ENCODE measurements at regions not wholly inside any gene's neighbourhood (a gene's known extent, or its start where the extent isn't known, plus 50 kb on each side); places are given as distances from the start of the nearest gene placed in this dataset.
"Not testable (repeated sequence)": the region's sequence is repeated elsewhere in the genome, so short reads cannot be mapped to it uniquely, and the experiment has no call there.

- no peak for DNase-seq
These were observed 227.4 kb downstream of the RPAP3 start for GRCh38 chr12:47478426-47478825.

- DNase-seq = no peak
These were observed 232.7 kb downstream of the RPAP3 start for GRCh38 chr12:47473091-47473490.

- not testable (repeated sequence) for DNase-seq
These were observed 235.5 kb downstream of the RPAP3 start for GRCh38 chr12:47470349-47470748.

- DNase-seq = not testable (repeated sequence)
These were observed 241.9 kb downstream of the RPAP3 start for GRCh38 chr12:47463918-47464317.

- no peak for DNase-seq
These were observed 247.6 kb downstream of the RPAP3 start for GRCh38 chr12:47458279-47458678.

GRCh38 chr12:47449797-47450196 is 256.0 kb downstream of the RPAP3 start:
- DNase-seq = no peak

GRCh38 chr12:47442310-47442709 is 263.5 kb downstream of the RPAP3 start:
- no peak for DNase-seq

- no peak for DNase-seq
These were observed 264.3 kb downstream of the RPAP3 start for GRCh38 chr12:47441490-47441889.

GRCh38 chr12:47438175-47438574 is 267.7 kb downstream of the RPAP3 start:
- no peak for DNase-seq

GRCh38 chr12:47437570-47437969 is 268.3 kb downstream of the RPAP3 start:
- DNase-seq = no peak

- DNase-seq = no peak
These were observed 272.0 kb downstream of the RPAP3 start for GRCh38 chr12:47433876-47434275.

- not testable (repeated sequence) for DNase-seq
These were observed 279.0 kb downstream of the RPAP3 start for GRCh38 chr12:47426678-47427309.

GRCh38 chr12:47422611-47423010 is 283.2 kb downstream of the RPAP3 start:
- no peak for DNase-seq

GRCh38 chr12:47419497-47419896 is 286.3 kb downstream of the RPAP3 start:
- DNase-seq = no peak

- DNase-seq = no peak
These were observed 287.9 kb downstream of the RPAP3 start for GRCh38 chr12:47417955-47418354.

- no peak for DNase-seq
These were observed 288.7 kb downstream of the RPAP3 start for GRCh38 chr12:47417121-47417520.

GRCh38 chr12:47415054-47415453 is 290.8 kb downstream of the RPAP3 start:
- DNase-seq = no peak

- DNase-seq = no peak
These were observed 291.3 kb downstream of the RPAP3 start for GRCh38 chr12:47414511-47414910.

GRCh38 chr12:47413806-47414205 is 292.0 kb downstream of the RPAP3 start:
- DNase-seq = no peak

GRCh38 chr12:47412601-47413236 is 293.1 kb downstream of the RPAP3 start:
- DNase-seq = no peak

- no peak for DNase-seq
These were observed 293.9 kb downstream of the RPAP3 start for GRCh38 chr12:47411966-47412365.

GRCh38 chr12:47410862-47411261 is 295.0 kb downstream of the RPAP3 start:
- DNase-seq = no peak

GRCh38 chr12:47410383-47410782 is 295.4 kb downstream of the RPAP3 start:
- DNase-seq = no peak

- DNase-seq = no peak
These were observed 296.4 kb downstream of the RPAP3 start for GRCh38 chr12:47409310-47409987.

Data from stimulated activated CD4-positive, alpha-beta T cell treated with anti-CD3 and anti-CD28 coated beads, Interleukin-1b, Interleukin-23, amount 100 ng/mL, for 48 hours (primary cell).